IMR-90 (cell line): ENCODE measurements at regions not wholly inside any gene's neighbourhood (a gene's known extent, or its start where the extent isn't known, plus 50 kb on each side); places are given as distances from the start of the nearest gene placed in this dataset.

Experiments
- ATAC-seq: fragments of 200-7000 bp; cut with Tn5 transposase; 2 replicates; pipeline ENCODE4 v1.9.1; 2020; ENCODE audit warnings: low read depth, mild to moderate bottlenecking, moderate library complexity
- BruUV-seq: library from RNA; stranded (reverse); fragments of 400-500 nt; replicated peaks from 2 replicates; lab custom pipeline; 2021; lab: Mats Ljungman, UMichigan
- CTCF ChIA-PET: fragments of 300-600 bp; formaldehyde crosslinking; extraction: SDS; loops from one replicate; lab custom pipeline; 2021; ENCODE audit warnings: antibody characterized with exemption; lab: Yijun Ruan, JAX
- POLR2A ChIA-PET: fragments of 300-600 bp; sonication (Branson Sonifier 250); formaldehyde crosslinking; loops from one replicate; lab custom pipeline; 2022; ENCODE audit warnings: antibody characterized with exemption; ENCODE audit not compliant: unreplicated experiment; lab: Charles Lee
- DNase-seq: peaks from one replicate; pipeline ENCODE4 v3.0.0; 2013
- H2AFZ ChIP-seq: replicated peaks from 2 replicates; pipeline ENCODE3; 2013; ENCODE audit warnings: low read length, mild to moderate bottlenecking; ENCODE audit not compliant: poor library complexity
- H2AK5ac ChIP-seq: 2 replicates; pipeline ENCODE4 v1.6.1; 2013; ENCODE audit warnings: low read depth, low read length, inconsistent platforms
- H2AK9ac ChIP-seq: replicated peaks from 2 replicates; pipeline ENCODE3; 2013; ENCODE audit warnings: mild to moderate bottlenecking, low read depth, low read length, moderate library complexity; ENCODE audit not compliant: poor library complexity
- H2BK120ac ChIP-seq: 2 replicates; pipeline ENCODE4 v1.6.1; 2013; ENCODE audit warnings: low read depth, low read length, inconsistent platforms
- H2BK15ac ChIP-seq: 3 replicates; pipeline ENCODE4 v1.6.1; 2013; ENCODE audit warnings: low read depth, low read length, inconsistent platforms
- H2BK20ac ChIP-seq: 2 replicates; pipeline ENCODE4 v1.6.1; 2013; ENCODE audit warnings: low read depth, mild to moderate bottlenecking, inconsistent platforms, low read length, moderate library complexity
- H2BK5ac ChIP-seq: 2 replicates; pipeline ENCODE4 v1.6.1; 2013; ENCODE audit warnings: mild to moderate bottlenecking, low read depth, low read length, inconsistent platforms; ENCODE audit not compliant: poor library complexity, severe bottlenecking
- H3K14ac ChIP-seq: replicated peaks from 2 replicates; pipeline ENCODE4 v1.6.1; 2013; ENCODE audit warnings: low read depth, low read length, inconsistent platforms
- H3K18ac ChIP-seq: 2 replicates; pipeline ENCODE4 v1.6.1; 2013; ENCODE audit warnings: low read depth, low read length, control low read depth
- H3K23ac ChIP-seq: 2 replicates; pipeline ENCODE4 v1.6.1; 2013; ENCODE audit warnings: low read depth, low read length, inconsistent platforms
- H3K27ac ChIP-seq: 2 replicates; pipeline ENCODE4 v1.5.1; 2013; ENCODE audit warnings: mild to moderate bottlenecking, control low read depth, low read length; ENCODE audit not compliant: insufficient read depth
- H3K27me3 ChIP-seq: 2 replicates; pipeline ENCODE4 v1.6.1; 2013; ENCODE audit warnings: low read length; ENCODE audit not compliant: control insufficient read depth, insufficient read depth
- H3K36me3 ChIP-seq: 2 replicates; pipeline ENCODE4 v1.6.1; 2013; ENCODE audit warnings: low read length, mixed read lengths; ENCODE audit not compliant: control insufficient read depth, insufficient read depth
- H3K4ac ChIP-seq: 2 replicates; pipeline ENCODE4 v1.6.1; 2013; ENCODE audit warnings: low read depth, low read length, inconsistent platforms
- H3K4me1 ChIP-seq: 2 replicates; pipeline ENCODE4 v1.6.1; 2013; ENCODE audit warnings: low read length, mixed read lengths; ENCODE audit not compliant: control insufficient read depth, insufficient read depth
- H3K4me2 ChIP-seq: 2 replicates; pipeline ENCODE4 v1.6.1; 2013; ENCODE audit warnings: low read depth, mild to moderate bottlenecking, control low read depth, low read length, moderate library complexity
- H3K4me3 ChIP-seq: 2 replicates; pipeline ENCODE4 v1.5.1; 2013; ENCODE audit warnings: low read depth, mild to moderate bottlenecking, control low read depth, low read length, moderate library complexity; ENCODE audit not compliant: insufficient read depth
- H3K56ac ChIP-seq: 2 replicates; pipeline ENCODE4 v1.6.1; 2013; ENCODE audit warnings: low read length, inconsistent platforms; ENCODE audit not compliant: insufficient read depth; ENCODE audit errors: extremely low read depth
- H3K79me1 ChIP-seq, 2 experiments: 2 replicates each; pipeline ENCODE4 v1.6.1; 2013; ENCODE audit warnings: low read length in 2 of 2, inconsistent platforms in 1 of 2, low read depth in 1 of 2
- H3K9ac ChIP-seq: 2 replicates; pipeline ENCODE4 v1.6.1; 2013; ENCODE audit warnings: low read depth, low read length, control low read depth
- H3K9me1 ChIP-seq: 2 replicates; pipeline ENCODE4 v1.6.1; 2013; ENCODE audit warnings: low read length, inconsistent platforms; ENCODE audit not compliant: insufficient read depth
- H3K9me3 ChIP-seq: 2 replicates; pipeline ENCODE4 v1.6.1; 2013; ENCODE audit warnings: low read length; ENCODE audit not compliant: control insufficient read depth, insufficient read depth
- H4K20me1 ChIP-seq: 2 replicates; pipeline ENCODE4 v1.6.1; 2013; ENCODE audit warnings: low read length, inconsistent platforms; ENCODE audit not compliant: insufficient read depth
- H4K5ac ChIP-seq: 2 replicates; pipeline ENCODE4 v1.6.1; 2013; ENCODE audit warnings: mild to moderate bottlenecking, low read depth, low read length, control low read depth
- H4K8ac ChIP-seq, 2 experiments: 2 replicates each; pipeline ENCODE4 v1.6.1; 2013; ENCODE audit warnings: low read depth in 2 of 2, low read length in 2 of 2, control low read depth in 1 of 2, inconsistent platforms in 1 of 2
- H4K91ac ChIP-seq: 2 replicates; pipeline ENCODE4 v1.6.1; 2013; ENCODE audit warnings: low read depth, low read length, inconsistent platforms; ENCODE audit not compliant: insufficient read depth
- MAFK ChIP-seq: IDR thresholded peaks from 2 replicates; pipeline ENCODE4 v1.6.1; 2012; ENCODE audit warnings: low read depth, low read length, improper control_type of control experiment
- POLR2A ChIP-seq: IDR thresholded peaks from 2 replicates; pipeline ENCODE4 v1.6.1; 2012; ENCODE audit warnings: mild to moderate bottlenecking, low read depth, low read length
- WGBS, 2 experiments: methylation state at CpG; one replicate each; pipeline versions ENCODE4 v1.1.5 to v1.1.7; 2013; ENCODE audit warnings: missing lambda C conversion rate in 2 of 2; ENCODE audit not compliant: insufficient read length in 1 of 2; ENCODE audit errors: extremely low coverage in 2 of 2; 5-methylcytosine and 5-hydroxymethylcytosine counted together
- dilution Hi-C: fragments of 300-500 bp; cut with HindIII; formaldehyde crosslinking; loops from one replicate; pipeline ENCODE4 v1.14.3; 2018; ENCODE audit warnings: low sequenced_read_pairs; ENCODE audit not compliant: unreplicated experiment
- in situ Hi-C: fragments of 300-500 bp; cut with MboI; formaldehyde crosslinking; loops from 3 replicates; pipeline ENCODE4 v1.14.3; 2019; ENCODE audit warnings: low sequenced_read_pairs, inconsistent platforms, mixed read lengths
- intact Hi-C: fragments of 100-400 bp; cut with micrococcal nuclease; formaldehyde crosslinking; loops from 2 replicates; pipeline ENCODE4 v1.10.0; 2022
- TF ChIP-seq, protein P1 (sequence below): conservative IDR thresholded peaks from 2 replicates; pipeline ENCODE4 v1.5.1; 2012; ENCODE audit warnings: mild to moderate bottlenecking, low read depth, low read length, improper control_type of control experiment

DNA sequence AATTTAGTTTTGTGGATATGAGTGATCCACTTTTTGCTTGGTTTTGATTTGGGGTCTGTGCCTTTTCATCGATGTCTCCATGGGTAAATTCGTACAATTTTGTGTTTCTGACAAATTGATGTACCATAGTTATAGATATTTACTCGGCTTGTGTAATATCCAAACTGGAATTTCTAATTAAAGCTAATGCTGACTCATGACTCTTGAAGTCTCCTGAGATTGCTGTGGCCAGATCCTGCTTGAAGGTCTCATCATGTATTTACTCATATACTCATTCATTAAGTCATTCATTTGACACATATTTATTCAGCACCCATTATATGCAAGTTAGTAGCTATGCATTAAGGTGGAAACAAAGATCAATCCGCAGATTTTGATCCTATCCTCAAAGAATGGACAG lies 423.2 kb downstream of the RWDD3 start:
- Histone ChIP-seq H2BK120ac (no peak overlapping the region), H2AK5ac (no peak overlapping the region), H3K23ac (no peak overlapping the region), H3K4me3 (no peak overlapping the region), H2AK9ac (no peak overlapping the region), H4K8ac (no peak overlapping the region), H3K36me3 (no peaks in the 10 kb centered on the region), H3K27me3 (no peaks in the 10 kb centered on the region), H3K4ac (no peak overlapping the region), H4K5ac (no peak overlapping the region), H3K9ac (no peak overlapping the region), H2BK5ac (no peak overlapping the region), H4K91ac (no peak overlapping the region), H3K18ac (no peak overlapping the region), H3K4me2 (no peak overlapping the region), H3K56ac (no peak overlapping the region), H2BK15ac (no peak overlapping the region), H3K4me1 (no peaks in the 10 kb centered on the region), H3K9me3 (no peaks in the 10 kb centered on the region), H3K14ac (no peak overlapping the region), H2AFZ (no peak overlapping the region), H3K9me1 (no peaks in the 10 kb centered on the region), H3K79me1 (no peaks in the 10 kb centered on the region), H4K20me1 (no peaks in the 10 kb centered on the region), H2BK20ac (no peak overlapping the region), H3K27ac (no peak overlapping the region)
- in situ Hi-C loops (no loop called here), intact Hi-C loops (no loop called here), dilution Hi-C loops (no loop called here)
- DNase-seq (no peak), ATAC-seq (no peak)
- BruUV-seq: no TSS peak
- WGBS, 2 experiments: no CpG with 5 or more reads among the region's 4 CpGs
- TF ChIP-seq, protein P1, sequence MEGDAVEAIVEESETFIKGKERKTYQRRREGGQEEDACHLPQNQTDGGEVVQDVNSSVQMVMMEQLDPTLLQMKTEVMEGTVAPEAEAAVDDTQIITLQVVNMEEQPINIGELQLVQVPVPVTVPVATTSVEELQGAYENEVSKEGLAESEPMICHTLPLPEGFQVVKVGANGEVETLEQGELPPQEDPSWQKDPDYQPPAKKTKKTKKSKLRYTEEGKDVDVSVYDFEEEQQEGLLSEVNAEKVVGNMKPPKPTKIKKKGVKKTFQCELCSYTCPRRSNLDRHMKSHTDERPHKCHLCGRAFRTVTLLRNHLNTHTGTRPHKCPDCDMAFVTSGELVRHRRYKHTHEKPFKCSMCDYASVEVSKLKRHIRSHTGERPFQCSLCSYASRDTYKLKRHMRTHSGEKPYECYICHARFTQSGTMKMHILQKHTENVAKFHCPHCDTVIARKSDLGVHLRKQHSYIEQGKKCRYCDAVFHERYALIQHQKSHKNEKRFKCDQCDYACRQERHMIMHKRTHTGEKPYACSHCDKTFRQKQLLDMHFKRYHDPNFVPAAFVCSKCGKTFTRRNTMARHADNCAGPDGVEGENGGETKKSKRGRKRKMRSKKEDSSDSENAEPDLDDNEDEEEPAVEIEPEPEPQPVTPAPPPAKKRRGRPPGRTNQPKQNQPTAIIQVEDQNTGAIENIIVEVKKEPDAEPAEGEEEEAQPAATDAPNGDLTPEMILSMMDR: no peak
- no peak for TF ChIP-seq POLR2A
- peak; percentile 42; the same call in 1 of the 2 replicates for TF ChIP-seq MAFK
- ChIA-PET POLR2A (no interaction called here), CTCF (no interaction called here)
